ENCODE measurements at regions not wholly inside any gene's neighbourhood (a gene's known extent, or its start where the extent isn't known, plus 50 kb on each side); places are given as distances from the start of the nearest gene placed in this dataset.
"Not testable (repeated sequence)": the region's sequence is repeated elsewhere in the genome, so short reads cannot be mapped to it uniquely, and the experiment has no call there.

- Histone ChIP-seq H3K9me3 (ENCODE audit: control insufficient read depth, low read depth, low read length) (no peaks in the 10 kb centered on the region), H3K4me1 (ENCODE audit: control insufficient read depth, insufficient read depth, low read length) (no peaks in the 10 kb centered on the region), H3K27me3 (ENCODE audit: control insufficient read depth, insufficient read depth, low read length) (no peaks in the 10 kb centered on the region), H3K27ac (ENCODE audit: low read length) (no peak overlapping the region), H3K4me3 (ENCODE audit: low read length) (no peak overlapping the region), H3K36me3 (ENCODE audit: control insufficient read depth, insufficient read depth, low read length) (no peaks in the 10 kb centered on the region)
- DNase-seq: no peak
- no CpG with 5 or more reads among the region's 3 CpGs for WGBS (ENCODE audit: insufficient coverage, low lambda C conversion rate)
Measured at GRCh38 chr10:16182688-16183087, 254.1 kb upstream of the PTER start.

- Histone ChIP-seq H3K36me3 (ENCODE audit: control insufficient read depth, insufficient read depth, low read length) (no peaks in the 10 kb centered on the region), H3K4me3 (ENCODE audit: low read length) (no peak overlapping the region), H3K27ac (ENCODE audit: low read length) (no peak overlapping the region), H3K27me3 (ENCODE audit: control insufficient read depth, insufficient read depth, low read length) (no peaks in the 10 kb centered on the region), H3K9me3 (ENCODE audit: control insufficient read depth, low read depth, low read length) (no peaks in the 10 kb centered on the region), H3K4me1 (ENCODE audit: control insufficient read depth, insufficient read depth, low read length) (no peaks in the 10 kb centered on the region)
- WGBS (ENCODE audit: insufficient coverage, low lambda C conversion rate): no CpG with 5 or more reads among the region's 3 CpGs
- DNase-seq: no peak
Measured at GRCh38 chr10:16184096-16184597, 252.7 kb upstream of the PTER start.

- no CpG with 5 or more reads among the region's 2 CpGs for WGBS (ENCODE audit: insufficient coverage, low lambda C conversion rate)
- H3K27ac ChIP-seq (ENCODE audit: low read length): no peak overlapping the region
- H3K9me3 ChIP-seq (ENCODE audit: control insufficient read depth, low read depth, low read length): no peaks in the 10 kb centered on the region
- H3K4me1 ChIP-seq (ENCODE audit: control insufficient read depth, insufficient read depth, low read length): no peaks in the 10 kb centered on the region
- no peak for DNase-seq
- no peak overlapping the region for H3K4me3 ChIP-seq (ENCODE audit: low read length)
- H3K27me3 ChIP-seq (ENCODE audit: control insufficient read depth, insufficient read depth, low read length): no peaks in the 10 kb centered on the region
- no peaks in the 10 kb centered on the region for H3K36me3 ChIP-seq (ENCODE audit: control insufficient read depth, insufficient read depth, low read length)
Measured at GRCh38 chr10:16184906-16185305, 251.9 kb upstream of the PTER start.

GRCh38 chr10:16186564-16186963 lies 250.2 kb upstream of the PTER start:
- Histone ChIP-seq H3K27ac (ENCODE audit: low read length) (no peak overlapping the region), H3K4me1 (ENCODE audit: control insufficient read depth, insufficient read depth, low read length) (no peaks in the 10 kb centered on the region), H3K4me3 (ENCODE audit: low read length) (no peak overlapping the region), H3K36me3 (ENCODE audit: control insufficient read depth, insufficient read depth, low read length) (no peaks in the 10 kb centered on the region), H3K9me3 (ENCODE audit: control insufficient read depth, low read depth, low read length) (no peaks in the 10 kb centered on the region), H3K27me3 (ENCODE audit: control insufficient read depth, insufficient read depth, low read length) (no peaks in the 10 kb centered on the region)
- DNase-seq: no peak
- no CpG with 5 or more reads among the region's 3 CpGs for WGBS (ENCODE audit: insufficient coverage, low lambda C conversion rate)

- no peaks in the 10 kb centered on the region for H3K9me3 ChIP-seq (ENCODE audit: control insufficient read depth, low read depth, low read length)
- DNase-seq: no peak
- no peaks in the 10 kb centered on the region for H3K36me3 ChIP-seq (ENCODE audit: control insufficient read depth, insufficient read depth, low read length)
- H3K4me1 ChIP-seq (ENCODE audit: control insufficient read depth, insufficient read depth, low read length): no peaks in the 10 kb centered on the region
- no peaks in the 10 kb centered on the region for H3K27me3 ChIP-seq (ENCODE audit: control insufficient read depth, insufficient read depth, low read length)
- H3K27ac ChIP-seq (ENCODE audit: low read length): no peak overlapping the region
- H3K4me3 ChIP-seq (ENCODE audit: low read length): no peak overlapping the region
- WGBS (ENCODE audit: insufficient coverage, low lambda C conversion rate): no CpG with 5 or more reads among the region's 2 CpGs
Measured at GRCh38 chr10:16187161-16187560, 249.6 kb upstream of the PTER start.

GRCh38 chr10:16192337-16192736 lies 244.5 kb upstream of the PTER start:
- Histone ChIP-seq H3K4me3 (ENCODE audit: low read length) (no peak overlapping the region), H3K36me3 (ENCODE audit: control insufficient read depth, insufficient read depth, low read length) (no peaks in the 10 kb centered on the region), H3K9me3 (ENCODE audit: control insufficient read depth, low read depth, low read length) (no peaks in the 10 kb centered on the region), H3K27me3 (ENCODE audit: control insufficient read depth, insufficient read depth, low read length) (no peaks in the 10 kb centered on the region), H3K27ac (ENCODE audit: low read length) (no peak overlapping the region), H3K4me1 (ENCODE audit: control insufficient read depth, insufficient read depth, low read length) (no peaks in the 10 kb centered on the region)
- DNase-seq: no peak
- WGBS (ENCODE audit: insufficient coverage, low lambda C conversion rate): 80% methylated on average over 2 of the region's 5 CpGs

GRCh38 chr10:16193241-16193640 lies 243.6 kb upstream of the PTER start:
- no peak for DNase-seq
- WGBS (ENCODE audit: insufficient coverage, low lambda C conversion rate): no CpG with 5 or more reads among the region's 3 CpGs
- no peak overlapping the region for H3K27ac ChIP-seq (ENCODE audit: low read length)
- H3K27me3 ChIP-seq (ENCODE audit: control insufficient read depth, insufficient read depth, low read length): no peaks in the 10 kb centered on the region
- no peaks in the 10 kb centered on the region for H3K9me3 ChIP-seq (ENCODE audit: control insufficient read depth, low read depth, low read length)
- H3K4me3 ChIP-seq (ENCODE audit: low read length): no peak overlapping the region
- no peaks in the 10 kb centered on the region for H3K4me1 ChIP-seq (ENCODE audit: control insufficient read depth, insufficient read depth, low read length)
- H3K36me3 ChIP-seq (ENCODE audit: control insufficient read depth, insufficient read depth, low read length): no peaks in the 10 kb centered on the region

- Histone ChIP-seq H3K27ac (ENCODE audit: low read length) (no peak overlapping the region), H3K9me3 (ENCODE audit: control insufficient read depth, low read depth, low read length) (no peaks in the 10 kb centered on the region), H3K4me1 (ENCODE audit: control insufficient read depth, insufficient read depth, low read length) (no peaks in the 10 kb centered on the region), H3K36me3 (ENCODE audit: control insufficient read depth, insufficient read depth, low read length) (no peaks in the 10 kb centered on the region), H3K27me3 (ENCODE audit: control insufficient read depth, insufficient read depth, low read length) (no peaks in the 10 kb centered on the region), H3K4me3 (ENCODE audit: low read length) (no peak overlapping the region)
- no peak for DNase-seq
- 60% methylated on average over 1 of the region's 1 CpG for whole genome bisulfite sequencing (ENCODE audit: insufficient coverage, low lambda C conversion rate)
Measured at GRCh38 chr10:16195178-16195769, 241.5 kb upstream of the PTER start.

- Histone ChIP-seq H3K36me3 (ENCODE audit: control insufficient read depth, insufficient read depth, low read length) (no peaks in the 10 kb centered on the region), H3K4me1 (ENCODE audit: control insufficient read depth, insufficient read depth, low read length) (no peaks in the 10 kb centered on the region), H3K4me3 (ENCODE audit: low read length) (no peak overlapping the region), H3K27me3 (ENCODE audit: control insufficient read depth, insufficient read depth, low read length) (no peaks in the 10 kb centered on the region), H3K9me3 (ENCODE audit: control insufficient read depth, low read depth, low read length) (no peaks in the 10 kb centered on the region), H3K27ac (ENCODE audit: low read length) (no peak overlapping the region)
- 60% methylated on average over 2 of the region's 2 CpGs for WGBS (ENCODE audit: insufficient coverage, low lambda C conversion rate)
- no peak for DNase-seq
Measured at GRCh38 chr10:16195894-16196293, 240.9 kb upstream of the PTER start.

GRCh38 chr10:16199216-16199615 lies 237.6 kb upstream of the PTER start:
- no peak overlapping the region for H3K27ac ChIP-seq (ENCODE audit: low read length)
- H3K4me3 ChIP-seq (ENCODE audit: low read length): no peak overlapping the region
- DNase-seq: no peak
- no peaks in the 10 kb centered on the region for H3K9me3 ChIP-seq (ENCODE audit: control insufficient read depth, low read depth, low read length)
- no peaks in the 10 kb centered on the region for H3K36me3 ChIP-seq (ENCODE audit: control insufficient read depth, insufficient read depth, low read length)
- no peaks in the 10 kb centered on the region for H3K27me3 ChIP-seq (ENCODE audit: control insufficient read depth, insufficient read depth, low read length)
- no peaks in the 10 kb centered on the region for H3K4me1 ChIP-seq (ENCODE audit: control insufficient read depth, insufficient read depth, low read length)
- 100% methylated on average over 2 of the region's 4 CpGs for WGBS (ENCODE audit: insufficient coverage, low lambda C conversion rate)

GRCh38 chr10:16223618-16224017 lies 213.2 kb upstream of the PTER start:
- H3K4me1 ChIP-seq (ENCODE audit: control insufficient read depth, insufficient read depth, low read length); H3K9me3 ChIP-seq (ENCODE audit: control insufficient read depth, low read depth, low read length); H3K36me3 ChIP-seq (ENCODE audit: control insufficient read depth, insufficient read depth, low read length); H3K27me3 ChIP-seq (ENCODE audit: control insufficient read depth, insufficient read depth, low read length); DNase-seq; H3K4me3 ChIP-seq (ENCODE audit: low read length); H3K27ac ChIP-seq (ENCODE audit: low read length): not testable (repeated sequence)
- 75% methylated on average over 1 of the region's 1 CpG for WGBS (ENCODE audit: insufficient coverage, low lambda C conversion rate)
